OCI-LY1 (cell line): ENCODE measurements at regions not wholly inside any gene's neighbourhood (a gene's known extent, or its start where the extent isn't known, plus 50 kb on each side); places are given as distances from the start of the nearest gene placed in this dataset.

ENCODE experiments used
- EZH2 ChIP-seq: fragments of 200-600 bp; sonication (generic), shearing (Covaris generic); IDR thresholded peaks from 2 replicates; pipeline ENCODE4 v1.8.0; 2017; ENCODE audit warnings: borderline replicate concordance, mixed run types, mild to moderate bottlenecking, antibody characterized with exemption, low read length, moderate library complexity, mixed read lengths
- TF ChIP-seq, protein P1 (sequence below): fragments of 200-600 bp; sonication (generic), shearing (Covaris generic); IDR thresholded peaks from 2 replicates; pipeline ENCODE4 v1.5.1; 2017; ENCODE audit warnings: mild to moderate bottlenecking, antibody characterized with exemption, low read length, moderate library complexity, mixed read lengths

DNA sequence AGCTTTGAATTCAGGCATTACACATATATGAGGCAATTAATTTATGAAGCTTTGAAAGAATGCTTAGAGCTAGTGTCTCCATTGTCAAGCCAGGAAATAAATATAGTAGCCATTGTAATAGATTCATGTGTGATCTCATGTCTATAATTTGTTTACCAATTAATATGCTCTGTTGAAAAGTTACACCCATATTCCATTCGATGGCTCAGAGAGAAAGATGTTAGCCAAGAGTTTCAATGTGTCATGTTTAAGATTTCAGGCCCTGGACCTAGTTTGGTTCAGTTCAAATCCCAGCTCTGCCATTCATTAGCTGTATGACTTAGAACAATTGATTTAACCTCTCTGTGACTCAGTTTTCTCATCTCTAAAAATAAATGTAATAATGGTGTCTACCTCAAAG lies 263.3 kb downstream of the SNCA start:
- TF ChIP-seq, protein P1, sequence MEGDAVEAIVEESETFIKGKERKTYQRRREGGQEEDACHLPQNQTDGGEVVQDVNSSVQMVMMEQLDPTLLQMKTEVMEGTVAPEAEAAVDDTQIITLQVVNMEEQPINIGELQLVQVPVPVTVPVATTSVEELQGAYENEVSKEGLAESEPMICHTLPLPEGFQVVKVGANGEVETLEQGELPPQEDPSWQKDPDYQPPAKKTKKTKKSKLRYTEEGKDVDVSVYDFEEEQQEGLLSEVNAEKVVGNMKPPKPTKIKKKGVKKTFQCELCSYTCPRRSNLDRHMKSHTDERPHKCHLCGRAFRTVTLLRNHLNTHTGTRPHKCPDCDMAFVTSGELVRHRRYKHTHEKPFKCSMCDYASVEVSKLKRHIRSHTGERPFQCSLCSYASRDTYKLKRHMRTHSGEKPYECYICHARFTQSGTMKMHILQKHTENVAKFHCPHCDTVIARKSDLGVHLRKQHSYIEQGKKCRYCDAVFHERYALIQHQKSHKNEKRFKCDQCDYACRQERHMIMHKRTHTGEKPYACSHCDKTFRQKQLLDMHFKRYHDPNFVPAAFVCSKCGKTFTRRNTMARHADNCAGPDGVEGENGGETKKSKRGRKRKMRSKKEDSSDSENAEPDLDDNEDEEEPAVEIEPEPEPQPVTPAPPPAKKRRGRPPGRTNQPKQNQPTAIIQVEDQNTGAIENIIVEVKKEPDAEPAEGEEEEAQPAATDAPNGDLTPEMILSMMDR = no peak
- no peak for TF ChIP-seq EZH2
